ENCODE measurements at regions not wholly inside any gene's neighbourhood (a gene's known extent, or its start where the extent isn't known, plus 50 kb on each side); places are given as distances from the start of the nearest gene placed in this dataset.

DNA sequence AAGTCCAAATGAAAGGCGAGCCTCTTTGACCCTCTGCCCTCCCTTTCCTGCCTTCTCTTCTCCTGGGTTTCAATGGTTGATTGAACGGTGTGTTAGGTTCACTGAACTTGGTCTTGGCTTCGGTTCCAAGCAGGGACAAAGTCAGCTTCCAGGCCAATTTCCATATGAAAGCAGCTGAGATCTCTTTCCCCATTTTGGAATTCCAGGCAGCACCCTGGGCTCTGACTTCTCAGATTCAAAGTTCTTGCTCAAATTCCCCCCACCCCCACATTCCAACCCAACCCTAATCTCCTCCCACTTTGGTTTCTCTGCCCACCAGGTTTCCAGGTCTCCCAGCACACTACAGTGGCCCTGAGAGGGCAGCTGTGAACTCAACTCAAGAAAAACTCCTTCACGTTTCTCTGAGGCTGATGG lies 231.0 kb downstream of the INSIG2 start:
- TF ChIP-seq EP300 (IDR thresholded peaks at IDR 0.05; ENCODE audit: borderline replicate concordance in 1 of 2, low read depth in 1 of 2, low read length in 1 of 2) (no peak), ZBTB33 (IDR thresholded peaks at IDR 0.05; ENCODE audit: borderline replicate concordance, low read depth) (no peak), CTCF (IDR thresholded peaks at IDR 0.05) (no peak), SIN3A (IDR thresholded peaks at IDR 0.05; ENCODE audit: borderline replicate concordance, low read depth, low read length) (no peak), TCF12 (IDR thresholded peaks at IDR 0.05) (no peak), MXI1 (IDR thresholded peaks at IDR 0.05; ENCODE audit: low read depth, low read length) (no peak), USF1 (IDR thresholded peaks at IDR 0.05; ENCODE audit: borderline replicate concordance, low read depth) (no peak)
